Astrocyte of the spinal cord (primary cell): ENCODE measurements at regions not wholly inside any gene's neighbourhood (a gene's known extent, or its start where the extent isn't known, plus 50 kb on each side); places are given as distances from the start of the nearest gene placed in this dataset.

Source experiments
- DNase-seq: peaks from one replicate; pipeline ENCODE4 v3.0.0; 2011; ENCODE audit warnings: low read depth, low spot score
- H3K4me3 ChIP-seq: 2 replicates; pipeline ENCODE4 v1.5.1; 2011; ENCODE audit warnings: low read depth, mild to moderate bottlenecking, low read length, moderate library complexity
- CTCF ChIP-seq: IDR thresholded peaks from 2 replicates; pipeline ENCODE4 v1.5.1; 2012; ENCODE audit warnings: low read depth, mild to moderate bottlenecking, low read length, inconsistent platforms
- in situ Hi-C: cut with HindIII; loops from 2 replicates; pipeline ENCODE4 v1.10.0; 2017; ENCODE audit warnings: low sequenced_read_pairs

GRCh38 chr6:40251637-40252300 lies 317.5 kb upstream of the MOCS1 start:
- TF ChIP-seq CTCF = no peak
- H3K4me3 ChIP-seq = no peak overlapping the region
- in situ Hi-C loops = no loop called here
- DNase-seq = no peak

GRCh38 chr6:40249935-40250334 lies 315.7 kb upstream of the MOCS1 start:
- in situ Hi-C loops = no loop called here
- H3K4me3 ChIP-seq = no peak overlapping the region
- TF ChIP-seq CTCF = no peak
- DNase-seq = no peak

GRCh38 chr6:40247516-40248115 lies 313.4 kb upstream of the MOCS1 start:
- TF ChIP-seq CTCF = no peak
- no peak overlapping the region for H3K4me3 ChIP-seq
- in situ Hi-C loops = no loop called here
- DNase-seq = no peak

GRCh38 chr6:40244699-40245098 lies 310.4 kb upstream of the MOCS1 start:
- in situ Hi-C loops = no loop called here
- H3K4me3 ChIP-seq = no peak overlapping the region
- TF ChIP-seq CTCF = no peak
- DNase-seq = no peak

GRCh38 chr6:40232698-40233097 lies 298.4 kb upstream of the MOCS1 start:
- TF ChIP-seq CTCF = no peak
- no peak overlapping the region for H3K4me3 ChIP-seq
- DNase-seq = no peak
- in situ Hi-C loops = no loop called here

- no peak overlapping the region for H3K4me3 ChIP-seq
- DNase-seq = no peak
- in situ Hi-C loops = no loop called here
- no peak for TF ChIP-seq CTCF
These were observed 293.5 kb upstream of the MOCS1 start for GRCh38 chr6:40227735-40228134.
